ENCODE measurements at regions not wholly inside any gene's neighbourhood (a gene's known extent, or its start where the extent isn't known, plus 50 kb on each side); places are given as distances from the start of the nearest gene placed in this dataset.
A peak's percentile ranks its signal among the peaks of the same experiment; 100 is the strongest.

DNA sequence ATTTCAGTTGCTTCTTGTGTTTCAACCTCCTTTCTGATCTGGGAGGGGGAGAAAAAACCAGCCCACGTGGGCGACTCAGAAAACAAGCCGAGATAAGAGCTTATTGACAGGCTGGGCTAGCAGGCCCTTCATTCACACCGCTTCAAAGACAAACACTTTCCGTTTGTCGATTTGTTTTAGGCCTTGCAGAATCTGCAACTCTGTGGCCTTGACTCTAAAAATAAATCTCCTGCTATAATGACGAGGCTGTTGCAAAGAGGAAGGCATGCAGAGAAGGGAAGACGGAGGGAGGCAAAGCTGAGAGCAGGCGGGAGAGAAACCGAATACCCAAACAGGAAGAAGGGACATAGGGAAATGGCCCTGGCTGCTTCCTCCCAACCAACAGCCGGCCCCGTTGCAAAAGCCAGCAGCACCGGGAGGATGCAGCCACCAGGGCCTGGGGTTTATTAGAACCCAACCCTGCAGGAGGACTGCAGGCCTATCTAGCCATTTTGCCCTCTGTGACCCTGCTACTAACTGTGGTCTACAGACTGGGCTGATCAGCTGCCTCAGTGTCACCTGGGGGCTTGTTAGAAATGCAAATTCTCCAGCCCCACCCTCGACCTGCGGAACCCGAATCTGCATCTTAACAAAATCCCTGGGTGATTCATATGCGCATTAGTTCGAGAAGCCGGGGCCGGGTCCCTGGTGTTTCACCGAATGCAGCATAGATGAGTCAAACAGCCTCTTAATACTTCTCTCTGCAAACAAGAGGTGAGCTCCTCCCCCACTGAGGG, 325.5 kb downstream of the BCOR start (continued):
- TF ChIP-seq PRMT5 (CRISPR knock-in tag; IDR thresholded peaks at IDR 0.05): no peak
- no peak for TF ChIP-seq SRSF7 (optimal IDR thresholded peaks at IDR 0.05; ENCODE audit: low read depth, low read length)
- TF ChIP-seq, protein P1, sequence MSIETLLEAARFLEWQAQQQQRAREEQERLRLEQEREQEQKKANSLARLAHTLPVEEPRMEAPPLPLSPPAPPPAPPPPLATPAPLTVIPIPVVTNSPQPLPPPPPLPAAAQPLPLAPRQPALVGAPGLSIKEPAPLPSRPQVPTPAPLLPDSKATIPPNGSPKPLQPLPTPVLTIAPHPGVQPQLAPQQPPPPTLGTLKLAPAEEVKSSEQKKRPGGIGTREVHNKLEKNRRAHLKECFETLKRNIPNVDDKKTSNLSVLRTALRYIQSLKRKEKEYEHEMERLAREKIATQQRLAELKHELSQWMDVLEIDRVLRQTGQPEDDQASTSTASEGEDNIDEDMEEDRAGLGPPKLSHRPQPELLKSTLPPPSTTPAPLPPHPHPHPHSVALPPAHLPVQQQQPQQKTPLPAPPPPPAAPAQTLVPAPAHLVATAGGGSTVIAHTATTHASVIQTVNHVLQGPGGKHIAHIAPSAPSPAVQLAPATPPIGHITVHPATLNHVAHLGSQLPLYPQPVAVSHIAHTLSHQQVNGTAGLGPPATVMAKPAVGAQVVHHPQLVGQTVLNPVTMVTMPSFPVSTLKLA (conservative IDR thresholded peaks at IDR 0.05): peak; percentile 53 to 70; a peak in 1 of 4 replicates
- 0 out of 2 replicates have a peak, but pooled peaks have one; percentile 9 for TF ChIP-seq ETV1 (tag; conservative IDR thresholded peaks at IDR 0.05; ENCODE audit: low read depth)
- no peak for TF ChIP-seq CBX5 (IDR thresholded peaks at IDR 0.05; ENCODE audit: borderline replicate concordance, low read depth)
- no peak for TF ChIP-seq CHD2 (IDR thresholded peaks at IDR 0.05; ENCODE audit: low read depth, low read length)
- no peak for TF ChIP-seq ARHGAP35 (IDR thresholded peaks at IDR 0.05; ENCODE audit: partially characterized antibody)
- no peak for TF ChIP-seq GATAD2B (IDR thresholded peaks at IDR 0.05; ENCODE audit: borderline replicate concordance)
- no peak for TF ChIP-seq ZNF174 (CRISPR knock-in tag; IDR thresholded peaks at IDR 0.05)
- TF ChIP-seq KAT2B (IDR thresholded peaks at IDR 0.05; ENCODE audit: low read depth, low read length): no peak
- TF ChIP-seq PHF8 (IDR thresholded peaks at IDR 0.05; ENCODE audit: borderline replicate concordance, low read length): peak; percentile 25; the same call in 1 of the 2 replicates
- TF ChIP-seq, protein P2, sequence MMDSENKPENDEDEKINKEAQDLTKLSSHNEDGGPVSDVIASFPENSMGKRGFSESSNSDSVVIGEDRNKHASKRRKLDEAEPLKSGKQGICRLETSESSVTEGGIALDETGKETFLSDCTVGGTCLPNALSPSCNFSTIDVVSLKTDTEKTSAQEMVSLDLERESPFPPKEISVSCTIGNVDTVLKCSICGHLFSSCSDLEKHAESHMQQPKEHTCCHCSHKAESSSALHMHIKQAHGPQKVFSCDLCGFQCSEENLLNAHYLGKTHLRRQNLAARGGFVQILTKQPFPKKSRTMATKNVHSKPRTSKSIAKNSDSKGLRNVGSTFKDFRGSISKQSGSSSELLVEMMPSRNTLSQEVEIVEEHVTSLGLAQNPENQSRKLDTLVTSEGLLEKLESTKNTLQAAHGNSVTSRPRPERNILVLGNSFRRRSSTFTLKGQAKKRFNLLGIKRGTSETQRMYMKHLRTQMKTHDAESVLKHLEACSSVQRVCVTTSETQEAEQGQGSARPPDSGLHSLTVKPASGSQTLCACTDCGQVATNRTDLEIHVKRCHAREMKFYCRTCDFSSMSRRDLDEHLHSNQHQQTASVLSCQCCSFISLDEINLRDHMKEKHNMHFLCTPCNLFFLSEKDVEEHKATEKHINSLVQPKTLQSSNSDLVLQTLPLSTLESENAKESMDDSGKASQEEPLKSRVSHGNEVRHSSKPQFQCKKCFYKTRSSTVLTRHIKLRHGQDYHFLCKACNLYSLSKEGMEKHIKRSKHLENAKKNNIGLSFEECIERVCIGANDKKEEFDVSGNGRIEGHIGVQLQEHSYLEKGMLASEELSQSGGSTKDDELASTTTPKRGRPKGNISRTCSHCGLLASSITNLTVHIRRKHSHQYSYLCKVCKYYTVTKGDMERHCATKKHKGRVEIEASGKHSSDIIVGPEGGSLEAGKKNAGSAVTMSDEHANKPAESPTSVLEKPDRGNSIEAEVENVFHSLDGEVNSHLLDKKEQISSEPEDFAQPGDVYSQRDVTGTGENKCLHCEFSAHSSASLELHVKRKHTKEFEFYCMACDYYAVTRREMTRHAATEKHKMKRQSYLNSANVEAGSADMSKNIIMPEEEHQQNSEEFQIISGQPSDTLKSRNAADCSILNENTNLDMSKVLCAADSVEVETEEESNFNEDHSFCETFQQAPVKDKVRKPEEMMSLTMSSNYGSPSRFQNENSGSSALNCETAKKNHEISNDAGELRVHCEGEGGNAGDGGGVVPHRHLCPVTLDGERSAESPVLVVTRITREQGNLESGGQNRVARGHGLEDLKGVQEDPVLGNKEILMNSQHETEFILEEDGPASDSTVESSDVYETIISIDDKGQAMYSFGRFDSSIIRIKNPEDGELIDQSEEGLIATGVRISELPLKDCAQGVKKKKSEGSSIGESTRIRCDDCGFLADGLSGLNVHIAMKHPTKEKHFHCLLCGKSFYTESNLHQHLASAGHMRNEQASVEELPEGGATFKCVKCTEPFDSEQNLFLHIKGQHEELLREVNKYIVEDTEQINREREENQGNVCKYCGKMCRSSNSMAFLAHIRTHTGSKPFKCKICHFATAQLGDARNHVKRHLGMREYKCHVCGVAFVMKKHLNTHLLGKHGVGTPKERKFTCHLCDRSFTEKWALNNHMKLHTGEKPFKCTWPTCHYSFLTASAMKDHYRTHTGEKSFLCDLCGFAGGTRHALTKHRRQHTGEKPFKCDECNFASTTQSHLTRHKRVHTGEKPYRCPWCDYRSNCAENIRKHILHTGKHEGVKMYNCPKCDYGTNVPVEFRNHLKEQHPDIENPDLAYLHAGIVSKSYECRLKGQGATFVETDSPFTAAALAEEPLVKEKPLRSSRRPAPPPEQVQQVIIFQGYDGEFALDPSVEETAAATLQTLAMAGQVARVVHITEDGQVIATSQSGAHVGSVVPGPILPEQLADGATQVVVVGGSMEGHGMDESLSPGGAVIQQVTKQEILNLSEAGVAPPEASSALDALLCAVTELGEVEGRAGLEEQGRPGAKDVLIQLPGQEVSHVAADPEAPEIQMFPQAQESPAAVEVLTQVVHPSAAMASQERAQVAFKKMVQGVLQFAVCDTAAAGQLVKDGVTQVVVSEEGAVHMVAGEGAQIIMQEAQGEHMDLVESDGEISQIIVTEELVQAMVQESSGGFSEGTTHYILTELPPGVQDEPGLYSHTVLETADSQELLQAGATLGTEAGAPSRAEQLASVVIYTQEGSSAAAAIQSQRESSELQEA (IDR thresholded peaks at IDR 0.05; ENCODE audit: low read depth): no peak
- TF ChIP-seq, protein P3, sequence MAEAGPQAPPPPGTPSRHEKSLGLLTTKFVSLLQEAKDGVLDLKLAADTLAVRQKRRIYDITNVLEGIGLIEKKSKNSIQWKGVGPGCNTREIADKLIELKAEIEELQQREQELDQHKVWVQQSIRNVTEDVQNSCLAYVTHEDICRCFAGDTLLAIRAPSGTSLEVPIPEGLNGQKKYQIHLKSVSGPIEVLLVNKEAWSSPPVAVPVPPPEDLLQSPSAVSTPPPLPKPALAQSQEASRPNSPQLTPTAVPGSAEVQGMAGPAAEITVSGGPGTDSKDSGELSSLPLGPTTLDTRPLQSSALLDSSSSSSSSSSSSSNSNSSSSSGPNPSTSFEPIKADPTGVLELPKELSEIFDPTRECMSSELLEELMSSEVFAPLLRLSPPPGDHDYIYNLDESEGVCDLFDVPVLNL (CRISPR knock-in tag; IDR thresholded peaks at IDR 0.05; ENCODE audit: low read depth): no peak
- TF ChIP-seq, protein P4, sequence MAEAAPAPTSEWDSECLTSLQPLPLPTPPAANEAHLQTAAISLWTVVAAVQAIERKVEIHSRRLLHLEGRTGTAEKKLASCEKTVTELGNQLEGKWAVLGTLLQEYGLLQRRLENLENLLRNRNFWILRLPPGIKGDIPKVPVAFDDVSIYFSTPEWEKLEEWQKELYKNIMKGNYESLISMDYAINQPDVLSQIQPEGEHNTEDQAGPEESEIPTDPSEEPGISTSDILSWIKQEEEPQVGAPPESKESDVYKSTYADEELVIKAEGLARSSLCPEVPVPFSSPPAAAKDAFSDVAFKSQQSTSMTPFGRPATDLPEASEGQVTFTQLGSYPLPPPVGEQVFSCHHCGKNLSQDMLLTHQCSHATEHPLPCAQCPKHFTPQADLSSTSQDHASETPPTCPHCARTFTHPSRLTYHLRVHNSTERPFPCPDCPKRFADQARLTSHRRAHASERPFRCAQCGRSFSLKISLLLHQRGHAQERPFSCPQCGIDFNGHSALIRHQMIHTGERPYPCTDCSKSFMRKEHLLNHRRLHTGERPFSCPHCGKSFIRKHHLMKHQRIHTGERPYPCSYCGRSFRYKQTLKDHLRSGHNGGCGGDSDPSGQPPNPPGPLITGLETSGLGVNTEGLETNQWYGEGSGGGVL (CRISPR knock-in tag; IDR thresholded peaks at IDR 0.05): no peak
